IPS DF 6.9 (cell line): ENCODE measurements at regions not wholly inside any gene's neighbourhood (a gene's known extent, or its start where the extent isn't known, plus 50 kb on each side); places are given as distances from the start of the nearest gene placed in this dataset.

Experiments used
- DNase-seq: peaks from one replicate; pipeline ENCODE4 v3.0.0-alpha.2; 2013; ENCODE audit warnings: low read depth, low spot score
- H3K27ac ChIP-seq: one replicate; pipeline ENCODE4 v1.5.1; 2013; ENCODE audit warnings: low read length, control low read depth
- H3K27me3 ChIP-seq: 2 replicates; pipeline ENCODE4 v1.6.1; 2013; ENCODE audit warnings: mild to moderate bottlenecking, low read length; ENCODE audit not compliant: control insufficient read depth, insufficient read depth
- H3K36me3 ChIP-seq: 2 replicates; pipeline ENCODE4 v1.6.1; 2013; ENCODE audit warnings: low read length; ENCODE audit not compliant: control insufficient read depth, insufficient read depth
- H3K4me1 ChIP-seq: 2 replicates; pipeline ENCODE4 v1.6.1; 2013; ENCODE audit warnings: low read length; ENCODE audit not compliant: control insufficient read depth, insufficient read depth
- H3K4me3 ChIP-seq: 2 replicates; pipeline ENCODE4 v1.5.1; 2013; ENCODE audit warnings: mild to moderate bottlenecking, low read length
- H3K9me3 ChIP-seq: 2 replicates; pipeline ENCODE4 v1.6.1; 2013; ENCODE audit warnings: low read length, inconsistent platforms; ENCODE audit not compliant: control insufficient read depth, insufficient read depth
- WGBS: extraction: QIAGEN DNeasy Blood & Tissue Kit; methylation state at CpG from one replicate; pipeline ENCODE4 v1.1.7; 2013; ENCODE audit warnings: mixed read lengths, missing lambda C conversion rate; ENCODE audit not compliant: insufficient read length, insufficient coverage; 5-methylcytosine and 5-hydroxymethylcytosine counted together

- no peak for DNase-seq
- H3K4me1 ChIP-seq, result no peaks in the 10 kb centered on the region
- no peaks in the 10 kb centered on the region for H3K27me3 ChIP-seq
- WGBS, result no CpG with 5 or more reads among the region's 2 CpGs
- H3K4me3 ChIP-seq, result no peak overlapping the region
- no peak overlapping the region for H3K27ac ChIP-seq
- no peaks in the 10 kb centered on the region for H3K36me3 ChIP-seq
- H3K9me3 ChIP-seq, result no peaks in the 10 kb centered on the region
Measured at GRCh38 chr16:13314633-13315032, 413.2 kb downstream of the SHISA9 start.

- Histone ChIP-seq H3K4me3 (no peak overlapping the region), H3K27ac (no peak overlapping the region), H3K9me3 (no peaks in the 10 kb centered on the region), H3K27me3 (no peaks in the 10 kb centered on the region), H3K36me3 (no peaks in the 10 kb centered on the region), H3K4me1 (no peaks in the 10 kb centered on the region)
- no CpG with 5 or more reads among the region's 5 CpGs for WGBS
- DNase-seq, result no peak
Measured at GRCh38 chr16:13315642-13316427, 414.4 kb downstream of the SHISA9 start.

- H3K4me1 ChIP-seq, result no peaks in the 10 kb centered on the region
- H3K27ac ChIP-seq, result no peak overlapping the region
- H3K9me3 ChIP-seq, result no peaks in the 10 kb centered on the region
- no peak overlapping the region for H3K4me3 ChIP-seq
- no peaks in the 10 kb centered on the region for H3K27me3 ChIP-seq
- no peak for DNase-seq
- WGBS, result no CpG with 5 or more reads among the region's 2 CpGs
- no peaks in the 10 kb centered on the region for H3K36me3 ChIP-seq
Measured at GRCh38 chr16:13322336-13322735, 420.9 kb downstream of the SHISA9 start.

- H3K9me3 ChIP-seq, result no peaks in the 10 kb centered on the region
- H3K36me3 ChIP-seq, result no peaks in the 10 kb centered on the region
- DNase-seq, result no peak
- WGBS, result no CpG with 5 or more reads among the region's 2 CpGs
- no peak overlapping the region for H3K4me3 ChIP-seq
- no peak overlapping the region for H3K27ac ChIP-seq
- H3K4me1 ChIP-seq, result no peaks in the 10 kb centered on the region
- no peaks in the 10 kb centered on the region for H3K27me3 ChIP-seq
Measured at GRCh38 chr16:13324851-13325250, 423.5 kb downstream of the SHISA9 start.

- no peak for DNase-seq
- no CpG with 5 or more reads among the region's 5 CpGs for WGBS
Measured at GRCh38 chr16:13325396-13325795, 424.0 kb downstream of the SHISA9 start.

GRCh38 chr16:13331918-13332317 lies 430.5 kb downstream of the SHISA9 start:
- no peak for DNase-seq
- WGBS, result no CpG with 5 or more reads among the region's 2 CpGs

More at GRCh38 chr16:13325396-13325795, 424.0 kb downstream of the SHISA9 start:
- Histone ChIP-seq H3K27me3 (no peaks in the 10 kb centered on the region), H3K27ac (no peak overlapping the region), H3K4me1 (no peaks in the 10 kb centered on the region), H3K36me3 (no peaks in the 10 kb centered on the region), H3K9me3 (no peaks in the 10 kb centered on the region), H3K4me3 (no peak overlapping the region)

GRCh38 chr16:13332713-13333255 lies 431.4 kb downstream of the SHISA9 start:
- Histone ChIP-seq H3K27ac (no peak overlapping the region), H3K36me3 (no peaks in the 10 kb centered on the region), H3K4me1 (0 out of 2 replicates have a peak, but pooled peaks cover 4% of the 10 kb centered on the region), H3K9me3 (no peaks in the 10 kb centered on the region), H3K4me3 (no peak overlapping the region), H3K27me3 (no peaks in the 10 kb centered on the region)
- DNase-seq, result no peak
- no CpG with 5 or more reads among the region's 7 CpGs for WGBS

More at GRCh38 chr16:13331918-13332317, 430.5 kb downstream of the SHISA9 start:
- H3K27ac ChIP-seq, result no peak overlapping the region
- no peak overlapping the region for H3K4me3 ChIP-seq
- H3K9me3 ChIP-seq, result no peaks in the 10 kb centered on the region
- H3K36me3 ChIP-seq, result no peaks in the 10 kb centered on the region
- H3K4me1 ChIP-seq, result 0 out of 2 replicates have a peak, but pooled peaks cover 4% of the 10 kb centered on the region
- H3K27me3 ChIP-seq, result no peaks in the 10 kb centered on the region

GRCh38 chr16:13333336-13333735 lies 431.9 kb downstream of the SHISA9 start:
- Histone ChIP-seq H3K27ac (no peak overlapping the region), H3K27me3 (no peaks in the 10 kb centered on the region), H3K9me3 (no peaks in the 10 kb centered on the region), H3K4me3 (no peak overlapping the region), H3K4me1 (0 out of 2 replicates have a peak, but pooled peaks cover 4% of the 10 kb centered on the region), H3K36me3 (no peaks in the 10 kb centered on the region)
- no peak for DNase-seq
- WGBS, result no CpG with 5 or more reads among the region's 2 CpGs

GRCh38 chr16:13335879-13336278 lies 434.5 kb downstream of the SHISA9 start:
- Histone ChIP-seq H3K27me3 (no peaks in the 10 kb centered on the region), H3K4me1 (0 out of 2 replicates have a peak, but pooled peaks cover 4% of the 10 kb centered on the region), H3K36me3 (no peaks in the 10 kb centered on the region), H3K9me3 (no peaks in the 10 kb centered on the region), H3K27ac (no peak overlapping the region), H3K4me3 (no peak overlapping the region)
- no peak for DNase-seq
- no CpG with 5 or more reads among the region's 6 CpGs for WGBS

GRCh38 chr16:13336335-13336734 lies 434.9 kb downstream of the SHISA9 start:
- Histone ChIP-seq H3K4me1 (0 out of 2 replicates have a peak, but pooled peaks cover 4% of the 10 kb centered on the region), H3K27me3 (no peaks in the 10 kb centered on the region), H3K36me3 (no peaks in the 10 kb centered on the region), H3K9me3 (no peaks in the 10 kb centered on the region), H3K27ac (no peak overlapping the region), H3K4me3 (no peak overlapping the region)
- no peak for DNase-seq
- no CpG with 5 or more reads among the region's 1 CpG for WGBS
